Inflammatory macrophage (primary cell): ENCODE measurements at regions not wholly inside any gene's neighbourhood (a gene's known extent, or its start where the extent isn't known, plus 50 kb on each side); places are given as distances from the start of the nearest gene placed in this dataset.

Experiments used
- DNase-seq, 2 donors: peaks; one replicate each; pipeline ENCODE4 v3.0.0-alpha.2; 2020 to 2022

DNA sequence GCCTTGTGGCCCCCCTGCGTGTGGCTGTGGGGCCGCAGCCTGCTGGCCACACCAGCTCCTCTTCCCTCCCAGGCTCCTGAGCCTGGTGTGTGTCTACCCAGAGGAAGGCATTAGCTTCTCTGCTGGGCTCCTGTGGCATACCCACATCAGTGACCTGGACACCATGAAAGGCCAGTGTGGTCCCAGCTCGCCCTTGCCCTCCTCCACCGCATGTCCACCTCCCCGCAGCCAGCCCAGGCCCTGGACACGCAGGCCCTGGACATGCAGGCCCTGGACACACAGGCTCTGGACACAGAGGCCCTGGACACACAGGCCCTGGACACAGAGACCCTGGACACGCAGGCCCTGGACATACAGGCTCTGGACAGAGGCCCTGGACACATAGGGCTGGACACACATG, 153.4 kb upstream of the PPP1R26 start:
- no peak for DNase-seq

GRCh38 chr9:135326633-135327152, 152.9 kb upstream of the PPP1R26 start:
- DNase-seq, result no peak

DNA sequence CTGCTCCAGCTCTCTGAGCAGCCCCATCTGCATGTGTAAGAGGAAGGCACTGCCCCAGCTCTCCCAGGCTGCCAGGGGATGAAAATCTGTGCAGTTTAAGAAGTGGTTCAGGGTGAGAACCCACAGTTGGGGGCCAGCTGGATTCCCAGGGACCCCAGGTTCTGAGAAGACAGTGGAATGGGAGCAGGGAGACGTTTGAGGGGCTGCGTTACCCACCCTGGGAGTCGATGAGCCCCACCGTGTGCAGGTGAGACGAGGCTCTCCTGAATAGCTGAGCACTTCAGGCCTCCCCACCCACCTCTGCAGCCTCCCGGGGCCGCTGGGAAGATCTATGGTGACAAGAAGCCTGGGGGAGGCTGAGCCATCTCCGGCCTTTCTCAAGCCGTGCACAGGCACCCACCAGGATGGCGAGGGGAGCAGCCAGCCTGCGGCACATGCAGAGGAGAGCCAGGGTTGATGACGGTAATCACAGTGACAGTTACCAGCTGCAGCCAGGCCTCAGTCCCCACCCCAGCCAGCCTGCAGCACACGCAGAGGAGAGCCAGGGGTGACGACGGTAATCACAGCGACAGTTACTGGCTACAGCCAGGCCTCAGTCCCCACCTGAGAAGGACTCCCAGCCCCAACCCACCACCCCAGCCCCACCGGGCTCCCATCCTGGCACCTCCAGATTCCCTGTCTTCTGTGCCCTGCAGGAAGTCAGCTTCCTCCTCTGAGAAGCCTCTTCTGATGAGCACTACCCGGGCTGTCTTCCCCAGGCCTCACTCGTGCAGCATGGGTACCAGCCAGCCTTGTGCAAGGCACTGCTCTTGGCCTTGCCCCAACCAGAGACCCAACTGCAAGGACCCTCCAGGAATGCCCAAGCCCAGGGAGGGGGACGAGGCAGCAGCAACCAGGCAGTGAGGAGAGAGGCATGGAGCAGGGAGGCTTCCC, 150.8 kb upstream of the PPP1R26 start:
- DNase-seq, result no peak

- no peak for DNase-seq
Observed at GRCh38 chr9:135329571-135330306, 149.8 kb upstream of the PPP1R26 start.

GRCh38 chr9:135330307-135330631, 149.3 kb upstream of the PPP1R26 start:
- DNase-seq, result no peak

- no peak for DNase-seq
Observed at GRCh38 chr9:135330685-135331590, 148.6 kb upstream of the PPP1R26 start.

DNA sequence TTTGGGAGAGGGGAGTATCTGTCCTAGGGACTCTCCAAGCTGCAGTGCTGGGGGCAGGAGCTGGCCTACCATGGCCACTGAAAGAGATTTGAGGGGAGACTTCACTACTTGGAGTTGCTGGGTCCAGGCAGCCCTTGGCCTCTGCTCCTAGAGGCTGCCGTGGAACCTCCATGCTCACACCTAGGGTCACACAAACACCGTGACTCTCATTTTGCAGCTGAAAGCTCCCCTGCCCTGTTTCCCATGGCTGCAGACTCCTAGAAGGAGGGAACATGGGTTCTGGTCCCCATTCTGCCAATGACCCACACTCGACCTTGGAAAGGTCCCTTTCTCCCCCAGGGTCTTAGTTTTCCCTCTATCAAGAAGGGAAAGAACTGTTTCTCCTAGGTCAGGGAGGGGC, 147.1 kb upstream of the PPP1R26 start:
- no peak for DNase-seq

GRCh38 chr9:135332979-135333748, 146.4 kb upstream of the PPP1R26 start:
- DNase-seq, result no peak

- no peak for DNase-seq
Observed at GRCh38 chr9:135334953-135335460, 144.6 kb upstream of the PPP1R26 start.

GRCh38 chr9:135335691-135336181, 143.8 kb upstream of the PPP1R26 start:
- DNase-seq, result no peak

DNA sequence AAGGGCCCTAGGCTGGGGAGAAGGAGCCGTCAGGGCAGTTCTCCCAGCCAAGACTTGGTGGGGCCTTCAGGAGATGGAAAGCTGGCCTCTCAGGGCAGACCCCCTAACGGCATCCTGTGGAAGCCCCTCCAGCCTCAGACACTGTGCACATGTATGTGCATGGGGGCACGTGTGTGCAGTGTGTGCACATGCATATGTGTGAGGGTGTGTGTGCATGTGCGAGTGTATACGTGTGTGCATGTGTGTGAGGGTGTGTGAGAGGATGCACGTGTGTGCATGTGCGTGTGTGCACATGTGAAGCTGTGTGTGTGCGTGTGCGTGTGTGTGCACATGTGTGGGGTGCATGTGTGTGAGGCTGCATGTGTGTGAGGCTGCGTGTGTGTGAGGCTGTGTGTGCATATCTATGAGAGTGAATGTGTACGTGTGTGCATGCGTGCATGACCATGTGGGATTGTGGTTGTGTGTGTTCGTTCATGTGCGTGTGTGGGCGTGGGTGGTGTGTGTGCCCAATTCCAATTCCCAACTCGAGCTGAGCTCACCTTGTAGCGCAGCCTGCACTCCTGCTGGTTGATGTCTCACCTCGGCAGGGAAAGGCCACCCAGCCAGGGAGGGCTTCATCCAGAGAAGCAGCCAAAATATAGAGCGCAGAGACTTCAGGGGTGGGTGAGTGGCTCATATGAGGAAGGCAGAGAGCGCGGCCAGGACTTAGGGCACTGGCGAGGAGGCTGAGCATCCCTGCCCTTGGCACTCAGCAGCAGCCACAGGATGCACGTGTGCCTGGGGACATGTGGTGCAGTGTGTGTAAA, 142.7 kb upstream of the PPP1R26 start:
- no peak for DNase-seq

DNA sequence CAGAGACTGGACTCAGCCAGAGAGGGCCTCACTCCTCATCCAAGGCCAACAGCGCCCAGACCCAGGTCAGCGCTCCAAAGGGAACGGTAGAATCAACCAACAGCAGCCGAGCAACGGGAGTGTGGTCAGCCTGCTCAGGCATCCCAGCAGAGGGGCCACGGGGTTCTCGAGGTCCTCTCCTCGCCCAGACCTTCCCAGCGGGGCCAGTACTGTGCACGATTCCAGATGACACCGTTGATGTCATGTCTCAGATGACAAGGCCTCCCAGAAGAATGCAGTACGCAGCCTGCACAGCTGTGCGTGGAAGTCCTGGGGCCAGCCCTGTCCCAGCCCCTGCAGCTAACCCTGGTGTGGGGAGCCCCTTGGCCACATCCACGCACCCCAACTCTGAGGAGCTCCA, 141.0 kb upstream of the PPP1R26 start:
- DNase-seq, result no peak

- no peak for DNase-seq
Observed at GRCh38 chr9:135339378-135339973, 140.1 kb upstream of the PPP1R26 start.

DNA sequence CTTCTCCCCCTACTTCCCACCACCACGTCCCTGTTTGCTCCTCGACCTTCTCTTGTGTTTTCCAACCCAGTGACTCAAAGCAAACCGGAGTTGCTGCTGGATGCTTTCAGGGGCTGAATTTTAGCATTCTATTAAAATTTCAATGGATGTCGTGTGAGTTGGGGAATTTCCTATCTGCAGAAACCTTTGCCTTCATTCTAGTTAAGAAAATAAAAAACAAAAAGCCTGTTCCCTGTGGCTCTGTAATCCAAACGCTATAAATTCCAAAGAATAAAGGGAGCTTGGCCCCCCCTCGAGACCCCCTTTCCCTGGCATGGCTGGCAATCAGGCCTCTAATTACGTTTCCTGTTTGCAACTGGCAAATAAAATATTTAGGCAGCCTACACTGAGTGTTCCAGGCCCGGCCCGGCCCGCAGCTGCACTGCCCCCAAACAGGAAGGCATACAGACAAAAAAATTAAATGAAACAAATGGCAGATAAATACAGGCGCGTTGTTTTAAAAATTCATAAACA, 139.4 kb upstream of the PPP1R26 start:
- DNase-seq, result no peak

GRCh38 chr9:135340726-135341475, 138.7 kb upstream of the PPP1R26 start:
- no peak for DNase-seq

DNA sequence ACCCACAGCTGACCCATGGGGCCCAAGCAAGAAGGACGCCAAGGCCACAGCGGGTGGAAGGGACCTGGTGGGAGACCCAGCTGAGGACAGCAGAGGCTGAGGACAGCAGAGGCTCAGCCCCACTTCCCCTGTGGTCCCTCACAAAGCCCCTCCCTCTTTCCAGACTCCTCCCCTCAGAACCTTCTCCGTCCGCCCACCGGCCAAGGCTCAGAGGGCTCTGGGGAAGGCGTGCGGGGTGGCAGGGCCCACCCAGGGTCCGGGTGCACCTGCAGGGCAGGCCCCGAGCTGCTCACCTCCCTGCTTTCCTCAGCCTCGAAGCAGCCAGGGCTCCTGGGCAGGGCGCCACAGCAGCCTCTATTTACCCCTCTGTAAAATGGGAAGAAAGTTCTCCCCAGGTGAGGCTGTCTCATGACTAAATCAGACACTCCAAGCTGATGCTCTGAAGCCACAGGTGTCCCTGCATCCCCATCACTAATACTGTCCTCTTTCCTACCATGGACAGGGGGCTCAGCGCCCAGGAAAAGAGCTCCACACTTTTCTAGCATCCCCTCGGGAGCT, 137.9 kb upstream of the PPP1R26 start:
- DNase-seq, result no peak

DNA sequence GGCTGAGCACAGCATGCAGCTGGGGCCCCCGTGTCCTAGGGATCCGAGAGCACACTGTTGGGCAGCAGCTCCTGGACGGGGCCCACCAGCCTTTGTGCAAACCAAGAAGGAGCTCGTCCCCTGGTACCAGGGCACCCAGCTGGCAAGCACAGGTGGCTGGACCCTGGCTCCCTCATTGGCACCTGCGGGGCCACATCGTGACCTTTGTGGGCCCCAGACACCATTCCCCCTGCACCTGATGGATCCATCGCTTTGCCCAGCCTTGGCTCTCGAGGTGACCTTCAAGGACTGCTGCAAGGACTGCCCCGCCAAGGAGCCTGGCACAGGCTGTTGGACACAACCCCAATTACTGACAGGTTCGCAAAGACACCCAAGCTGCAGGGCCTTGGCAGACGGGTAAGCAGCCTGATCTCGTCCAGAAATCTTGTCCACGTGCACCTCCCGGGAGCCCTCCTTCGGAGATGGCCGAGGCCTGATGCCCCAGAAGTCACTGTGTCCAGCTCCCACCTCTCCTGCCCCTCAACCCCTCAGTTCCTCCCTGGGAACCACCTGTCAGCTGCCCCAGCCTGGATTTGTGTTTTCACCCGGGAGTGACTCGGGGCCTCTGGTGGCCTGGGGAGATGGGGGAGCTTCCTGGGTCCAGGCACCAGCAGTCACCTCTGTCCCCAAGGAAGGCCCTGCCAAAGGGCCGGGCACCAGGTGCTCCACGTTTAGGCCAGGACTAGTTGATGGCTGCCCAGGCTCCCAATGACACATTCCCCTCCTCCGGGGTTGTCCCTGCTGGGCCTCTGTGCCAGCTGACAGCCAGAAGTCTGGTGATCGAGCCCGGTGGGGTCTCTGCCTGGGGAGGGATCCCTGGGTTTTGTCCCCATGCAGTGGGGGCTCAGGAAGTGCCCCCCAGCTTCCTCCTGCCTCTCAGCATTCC, 137.1 kb upstream of the PPP1R26 start:
- no peak for DNase-seq

- DNase-seq, result no peak
Observed at GRCh38 chr9:135343136-135343535, 136.4 kb upstream of the PPP1R26 start.
